H9 (cell line): ENCODE measurements at regions not wholly inside any gene's neighbourhood (a gene's known extent, or its start where the extent isn't known, plus 50 kb on each side); places are given as distances from the start of the nearest gene placed in this dataset.

Experiments used
- DNase-seq: peaks from one replicate; pipeline ENCODE4 v3.0.0-alpha.2; 2017
- H2AFZ ChIP-seq: one replicate; pipeline ENCODE4 v1.6.1; 2013; ENCODE audit warnings: mild to moderate bottlenecking, low read length, control low read depth, moderate library complexity
- H2AK5ac ChIP-seq: 2 replicates; pipeline ENCODE4 v1.6.1; 2013; ENCODE audit warnings: low read length, control low read depth, mixed read lengths; ENCODE audit not compliant: insufficient read length
- H2BK120ac ChIP-seq: one replicate; pipeline ENCODE4 v1.6.1; 2013; ENCODE audit warnings: low read depth, mild to moderate bottlenecking, low read length, control low read depth, inconsistent platforms; ENCODE audit not compliant: poor library complexity, severe bottlenecking
- H2BK12ac ChIP-seq: 2 replicates; pipeline ENCODE4 v1.6.1; 2013; ENCODE audit warnings: low read length, control low read depth, mixed read lengths, low read depth; ENCODE audit not compliant: insufficient read length
- H2BK15ac ChIP-seq: 2 replicates; pipeline ENCODE4 v1.6.1; 2013; ENCODE audit warnings: low read depth, low read length, control low read depth
- H2BK20ac ChIP-seq: one replicate; pipeline ENCODE4 v1.6.1; 2013; ENCODE audit warnings: low read depth, mild to moderate bottlenecking, low read length, control low read depth, inconsistent platforms; ENCODE audit not compliant: poor library complexity, severe bottlenecking
- H2BK5ac ChIP-seq: 2 replicates; pipeline ENCODE4 v1.6.1; 2013; ENCODE audit warnings: low read length, control low read depth, mixed read lengths; ENCODE audit not compliant: insufficient read length
- H3K14ac ChIP-seq: 2 replicates; pipeline ENCODE4 v1.6.1; 2013; ENCODE audit warnings: low read length, control low read depth; ENCODE audit not compliant: insufficient read depth
- H3K18ac ChIP-seq: 2 replicates; pipeline ENCODE4 v1.6.1; 2013; ENCODE audit warnings: low read depth, mild to moderate bottlenecking, mixed read lengths, low read length, control low read depth; ENCODE audit not compliant: insufficient read length
- H3K23ac ChIP-seq: 2 replicates; pipeline ENCODE4 v1.6.1; 2013; ENCODE audit warnings: low read length, control low read depth, mixed read lengths, low read depth; ENCODE audit not compliant: insufficient read length
- H3K23me2 ChIP-seq: 2 replicates; pipeline ENCODE4 v1.6.1; 2013; ENCODE audit warnings: low read depth, mild to moderate bottlenecking, mixed read lengths, low read length, control low read depth; ENCODE audit not compliant: insufficient read length, poor library complexity, severe bottlenecking
- H3K27ac ChIP-seq: 2 replicates; pipeline ENCODE4 v1.5.1; 2013; ENCODE audit warnings: low read length, control low read depth, mixed read lengths, low read depth; ENCODE audit not compliant: insufficient read length
- H3K27me3 ChIP-seq: 2 replicates; pipeline ENCODE4 v1.6.1; 2013; ENCODE audit warnings: low read length, control low read depth, inconsistent platforms; ENCODE audit not compliant: insufficient read depth
- H3K4ac ChIP-seq: 2 replicates; pipeline ENCODE4 v1.6.1; 2013; ENCODE audit warnings: low read depth, mild to moderate bottlenecking, control low read depth, inconsistent platforms, low read length, moderate library complexity
- H3K4me1 ChIP-seq: 2 replicates; pipeline ENCODE4 v1.6.1; 2013; ENCODE audit warnings: low read length, control low read depth, inconsistent platforms; ENCODE audit not compliant: insufficient read depth
- H3K4me2 ChIP-seq: 2 replicates; pipeline ENCODE4 v1.6.1; 2013; ENCODE audit warnings: low read length, control low read depth, mixed read lengths; ENCODE audit not compliant: insufficient read length, insufficient read depth
- H3K56ac ChIP-seq: 2 replicates; pipeline ENCODE4 v1.6.1; 2013; ENCODE audit warnings: low read depth, mild to moderate bottlenecking, mixed read lengths, low read length, control low read depth; ENCODE audit not compliant: insufficient read length
- H3K79me1 ChIP-seq: 2 replicates; pipeline ENCODE4 v1.6.1; 2013; ENCODE audit warnings: low read depth, mild to moderate bottlenecking, moderate library complexity, low read length, control low read depth, inconsistent platforms; ENCODE audit not compliant: insufficient read depth, poor library complexity, severe bottlenecking
- H3K79me2 ChIP-seq: 2 replicates; pipeline ENCODE4 v1.6.1; 2013; ENCODE audit warnings: low read length, control low read depth, inconsistent platforms; ENCODE audit not compliant: insufficient read depth
- H3K9ac ChIP-seq: 2 replicates; pipeline ENCODE4 v1.6.1; 2013; ENCODE audit warnings: low read length, control low read depth, mixed read lengths; ENCODE audit not compliant: insufficient read length; ENCODE audit errors: extremely low read depth
- H3K9me3 ChIP-seq: one replicate; pipeline ENCODE4 v1.6.1; 2013; ENCODE audit warnings: low read depth, low read length, inconsistent platforms; ENCODE audit not compliant: control insufficient read depth
- H3T11ph ChIP-seq: one replicate; pipeline ENCODE4 v1.6.1; 2013; ENCODE audit warnings: mild to moderate bottlenecking, low read length, control low read depth, inconsistent platforms
- H4K20me1 ChIP-seq: one replicate; pipeline ENCODE4 v1.6.1; 2013; ENCODE audit not compliant: control insufficient read depth, insufficient read length, insufficient read depth
- H4K5ac ChIP-seq: 2 replicates; pipeline ENCODE4 v1.6.1; 2013; ENCODE audit warnings: low read depth, mild to moderate bottlenecking, mixed read lengths, low read length, control low read depth; ENCODE audit not compliant: insufficient read length
- H4K8ac ChIP-seq: replicated peaks from 2 replicates; pipeline ENCODE4 v1.6.1; 2013; ENCODE audit warnings: low read length, control low read depth, mixed read lengths, low read depth; ENCODE audit not compliant: insufficient read length
- H4K91ac ChIP-seq: 2 replicates; pipeline ENCODE4 v1.6.1; 2013; ENCODE audit warnings: low read depth, mild to moderate bottlenecking, moderate library complexity, mixed read lengths, low read length, control low read depth; ENCODE audit not compliant: insufficient read length
- H3K27ac Mint-ChIP-seq, 3 experiments: 2 replicates in 2 of 3; 3 replicates in 1 of 3; pipeline ENCODE4 v1.8.0; 2020 to 2021; ENCODE audit warnings: mixed read lengths in 3 of 3, mild to moderate bottlenecking in 1 of 3, moderate library complexity in 1 of 3
- H3K27me3 Mint-ChIP-seq: 2 replicates; pipeline ENCODE4 v1.8.0; 2021; ENCODE audit warnings: low read depth, mild to moderate bottlenecking, moderate library complexity, mixed read lengths
- H3K36me3 Mint-ChIP-seq, 3 experiments: 2 replicates in 2 of 3; 3 replicates in 1 of 3; pipeline ENCODE4 v1.8.0; 2020 to 2021; ENCODE audit warnings: low read depth in 3 of 3, mixed read lengths in 3 of 3; ENCODE audit not compliant: insufficient read depth in 1 of 3
- H3K4me1 Mint-ChIP-seq, 2 experiments: 2 replicates each; pipeline ENCODE4 v1.8.0; 2020; ENCODE audit warnings: mixed read lengths in 2 of 2
- H3K4me3 Mint-ChIP-seq, 2 experiments: 2 replicates in 1 of 2; 3 replicates in 1 of 2; pipeline ENCODE4 v1.8.0; 2020 to 2021; ENCODE audit warnings: mild to moderate bottlenecking in 2 of 2, mixed read lengths in 2 of 2, moderate library complexity in 1 of 2
- H3K9me3 Mint-ChIP-seq, 2 experiments: 2 replicates in 1 of 2; 3 replicates in 1 of 2; pipeline ENCODE4 v1.8.0; 2020; ENCODE audit warnings: mild to moderate bottlenecking in 2 of 2, mixed read lengths in 2 of 2, moderate library complexity in 1 of 2
- WGBS: extraction: QIAGEN DNeasy Blood & Tissue Kit; methylation state at CpG from one replicate; pipeline ENCODE4 v1.1.7; 2013; ENCODE audit warnings: missing lambda C conversion rate, low lambda C conversion rate, mixed read lengths; ENCODE audit not compliant: insufficient read length; ENCODE audit errors: extremely low coverage; 5-methylcytosine and 5-hydroxymethylcytosine counted together
- TF ChIP-seq, protein P1 (sequence below): fragments of 200-600 bp; sonication (generic); conservative IDR thresholded peaks from 3 replicates; pipeline ENCODE4 v1.8.0; 2021; ENCODE audit warnings: antibody characterized with exemption, mild to moderate bottlenecking

DNA sequence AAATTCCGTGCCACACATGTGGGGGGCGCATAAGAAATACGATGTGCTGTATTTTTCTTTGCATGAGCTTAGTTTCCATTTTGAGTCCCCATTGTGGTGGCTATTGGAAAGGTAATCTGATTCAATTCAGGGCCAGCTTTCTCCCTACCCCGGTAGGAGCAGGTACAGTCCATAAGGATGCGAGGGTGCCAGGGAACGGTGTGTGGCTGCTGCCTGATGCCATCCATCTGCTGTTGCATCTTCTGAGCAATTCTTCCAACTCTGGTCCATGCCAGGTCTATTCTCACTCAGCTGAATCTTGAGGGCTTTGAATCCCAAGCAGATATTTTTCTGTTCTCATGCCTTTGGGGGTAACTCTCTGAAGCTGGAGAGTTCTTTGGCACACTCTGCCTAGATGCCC is 392.7 kb downstream of the AGTPBP1 start:
- Histone ChIP-seq H2BK20ac (no peak overlapping the region), H3K4me2 (no peak overlapping the region), H2AK5ac (no peak overlapping the region), H3K79me1 (no peaks in the 10 kb centered on the region), H4K5ac (no peak overlapping the region), H3K56ac (no peak overlapping the region), H3K14ac (no peak overlapping the region), H4K8ac (no peak overlapping the region), H3K27ac (no peak overlapping the region), H3K9ac (no peak overlapping the region), H3K4ac (no peak overlapping the region), H4K91ac (no peak overlapping the region), H3K79me2 (no peaks in the 10 kb centered on the region), H3K23me2 (no peaks in the 10 kb centered on the region), H3K9me3 (no peaks in the 10 kb centered on the region), H3K27me3 (no peaks in the 10 kb centered on the region), H3K4me1 (no peaks in the 10 kb centered on the region), H2BK120ac (no peak overlapping the region), H3T11ph (no peak overlapping the region), H3K23ac (no peak overlapping the region), H2BK5ac (no peak overlapping the region), H4K20me1 (no peaks in the 10 kb centered on the region), H2AFZ (no peak overlapping the region), H2BK12ac (no peak overlapping the region), H2BK15ac (no peak overlapping the region), H3K18ac (no peak overlapping the region)
- H3K27me3 Mint-ChIP-seq = peaks cover 2% of the 10 kb centered on the region; the same call in 1 of the 2 replicates
- no peak overlapping the region for H3K27ac Mint-ChIP-seq
- peaks cover 3 to 4% of the 10 kb centered on the region in 2 experiments; a peak in 2 of 5 replicates for H3K9me3 Mint-ChIP-seq
- no peak overlapping the region for H3K4me3 Mint-ChIP-seq
- no peaks in the 10 kb centered on the region for H3K4me1 Mint-ChIP-seq
- no peak for DNase-seq
- H3K36me3 Mint-ChIP-seq = peaks cover 0 to 1% (median 0%) of the 10 kb centered on the region in 3 experiments; a peak in 1 of 7 replicates
- TF ChIP-seq, protein P1, sequence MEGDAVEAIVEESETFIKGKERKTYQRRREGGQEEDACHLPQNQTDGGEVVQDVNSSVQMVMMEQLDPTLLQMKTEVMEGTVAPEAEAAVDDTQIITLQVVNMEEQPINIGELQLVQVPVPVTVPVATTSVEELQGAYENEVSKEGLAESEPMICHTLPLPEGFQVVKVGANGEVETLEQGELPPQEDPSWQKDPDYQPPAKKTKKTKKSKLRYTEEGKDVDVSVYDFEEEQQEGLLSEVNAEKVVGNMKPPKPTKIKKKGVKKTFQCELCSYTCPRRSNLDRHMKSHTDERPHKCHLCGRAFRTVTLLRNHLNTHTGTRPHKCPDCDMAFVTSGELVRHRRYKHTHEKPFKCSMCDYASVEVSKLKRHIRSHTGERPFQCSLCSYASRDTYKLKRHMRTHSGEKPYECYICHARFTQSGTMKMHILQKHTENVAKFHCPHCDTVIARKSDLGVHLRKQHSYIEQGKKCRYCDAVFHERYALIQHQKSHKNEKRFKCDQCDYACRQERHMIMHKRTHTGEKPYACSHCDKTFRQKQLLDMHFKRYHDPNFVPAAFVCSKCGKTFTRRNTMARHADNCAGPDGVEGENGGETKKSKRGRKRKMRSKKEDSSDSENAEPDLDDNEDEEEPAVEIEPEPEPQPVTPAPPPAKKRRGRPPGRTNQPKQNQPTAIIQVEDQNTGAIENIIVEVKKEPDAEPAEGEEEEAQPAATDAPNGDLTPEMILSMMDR = no peak
- WGBS = no CpG with 5 or more reads among the region's 6 CpGs
